Loucy (cell line): ENCODE measurements at regions not wholly inside any gene's neighbourhood (a gene's known extent, or its start where the extent isn't known, plus 50 kb on each side); places are given as distances from the start of the nearest gene placed in this dataset.

Experiments used
- H2AFZ ChIP-seq: fragments of 200-600 bp; sonication (generic); 2 replicates; pipeline ENCODE4 v1.6.0; 2016; ENCODE audit warnings: antibody characterized with exemption, mild to moderate bottlenecking, low read length, moderate library complexity
- H3F3A ChIP-seq: fragments of 200-600 bp; 2 replicates; pipeline ENCODE4 v1.6.0; 2016; ENCODE audit warnings: antibody characterized with exemption, low read depth, mild to moderate bottlenecking
- H3K27me3 ChIP-seq: fragments of 200-600 bp; sonication (generic); 2 replicates; pipeline ENCODE4 v1.6.1; 2014; ENCODE audit warnings: low read length, mild to moderate bottlenecking; ENCODE audit not compliant: insufficient read depth, poor library complexity, severe bottlenecking
- H3K36me3 ChIP-seq: fragments of 200-600 bp; sonication (generic); 2 replicates; pipeline ENCODE4 v1.6.1; 2016; ENCODE audit warnings: low read length; ENCODE audit not compliant: insufficient read depth
- H3K4me1 ChIP-seq: fragments of 200-600 bp; sonication (generic); 2 replicates; pipeline ENCODE4 v1.5.1; 2014; ENCODE audit warnings: low read length, mild to moderate bottlenecking; ENCODE audit not compliant: insufficient read depth, poor library complexity, severe bottlenecking
- H3K4me2 ChIP-seq: fragments of 200-600 bp; sonication (generic); 2 replicates; pipeline ENCODE4 v1.6.0; 2014; ENCODE audit warnings: antibody characterized with exemption, low read length, low read depth, mild to moderate bottlenecking; ENCODE audit not compliant: poor library complexity, severe bottlenecking
- H3K4me3 ChIP-seq: fragments of 200-600 bp; sonication (generic); 2 replicates; pipeline ENCODE4 v1.5.1; 2014; ENCODE audit warnings: low read length, mild to moderate bottlenecking, mixed read lengths; ENCODE audit not compliant: poor library complexity, severe bottlenecking
- H3K79me2 ChIP-seq: fragments of 200-600 bp; sonication (generic); 2 replicates; pipeline ENCODE4 v1.6.1; 2014; ENCODE audit warnings: low read length; ENCODE audit not compliant: insufficient read depth
- H3K9ac ChIP-seq: fragments of 200-600 bp; sonication (generic); 2 replicates; pipeline ENCODE4 v1.6.0; 2014; ENCODE audit warnings: mild to moderate bottlenecking, low read depth, low read length, moderate library complexity; ENCODE audit not compliant: poor library complexity, severe bottlenecking
- H3K9me2 ChIP-seq: fragments of 200-600 bp; sonication (generic); replicated peaks from 2 replicates; pipeline ENCODE4 v1.6.1; 2016; ENCODE audit warnings: low read depth, low read length, mixed read lengths
- H3K9me3 ChIP-seq: fragments of 200-600 bp; sonication (generic); 2 replicates; pipeline ENCODE4 v1.6.1; 2014; ENCODE audit warnings: mild to moderate bottlenecking, antibody characterized with exemption, low read length, low read depth; ENCODE audit not compliant: insufficient read depth
- H4K20me1 ChIP-seq: fragments of 200-600 bp; sonication (generic); 2 replicates; pipeline ENCODE4 v1.6.0; 2014; ENCODE audit warnings: antibody characterized with exemption, low read length, mild to moderate bottlenecking; ENCODE audit not compliant: insufficient read depth, poor library complexity, severe bottlenecking
- EZH2phosphoT487 ChIP-seq: fragments of 200-600 bp; IDR thresholded peaks from 2 replicates; pipeline ENCODE4 v1.6.1; 2018; ENCODE audit warnings: antibody characterized with exemption, mild to moderate bottlenecking, moderate library complexity, borderline replicate concordance
- TF ChIP-seq, protein P1 (sequence below): fragments of 200-600 bp; sonication (generic); conservative IDR thresholded peaks from 2 replicates; pipeline ENCODE4 v1.5.1; 2014; ENCODE audit warnings: mild to moderate bottlenecking, antibody characterized with exemption, low read length

DNA sequence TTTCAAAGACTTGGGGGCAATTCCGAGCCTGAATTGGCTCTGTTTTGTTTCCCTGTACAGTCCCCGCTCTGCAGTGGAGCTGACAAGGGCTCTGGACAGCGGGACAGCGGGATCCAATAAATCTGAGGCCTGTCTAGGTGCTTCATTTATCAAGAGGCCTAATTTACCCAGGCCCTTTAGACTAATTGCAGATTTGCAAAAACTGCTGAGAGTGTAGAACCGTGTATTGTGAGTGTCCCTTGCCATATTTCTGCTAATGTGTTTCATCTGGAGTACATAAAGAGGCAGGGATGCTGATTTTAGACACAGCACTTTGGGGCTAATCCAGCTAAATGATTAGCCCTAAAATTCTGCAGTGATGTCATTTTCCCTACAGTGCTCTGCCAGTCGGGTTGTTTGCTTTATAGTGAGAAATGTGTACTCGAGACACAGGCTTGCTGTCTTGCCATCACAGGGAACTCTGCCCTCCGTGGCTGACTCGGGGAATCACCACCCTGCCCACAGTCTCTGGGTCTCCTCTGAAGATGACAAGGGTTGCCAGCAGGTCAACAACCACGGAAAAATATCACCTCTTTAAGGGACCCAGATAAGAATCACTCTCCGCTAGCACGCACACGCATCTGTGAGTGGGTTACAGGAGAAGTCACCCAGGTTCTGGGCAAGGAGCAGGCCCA, 592.0 kb downstream of the BNC2 start:
- H3K9ac ChIP-seq = no peak overlapping the region

DNA sequence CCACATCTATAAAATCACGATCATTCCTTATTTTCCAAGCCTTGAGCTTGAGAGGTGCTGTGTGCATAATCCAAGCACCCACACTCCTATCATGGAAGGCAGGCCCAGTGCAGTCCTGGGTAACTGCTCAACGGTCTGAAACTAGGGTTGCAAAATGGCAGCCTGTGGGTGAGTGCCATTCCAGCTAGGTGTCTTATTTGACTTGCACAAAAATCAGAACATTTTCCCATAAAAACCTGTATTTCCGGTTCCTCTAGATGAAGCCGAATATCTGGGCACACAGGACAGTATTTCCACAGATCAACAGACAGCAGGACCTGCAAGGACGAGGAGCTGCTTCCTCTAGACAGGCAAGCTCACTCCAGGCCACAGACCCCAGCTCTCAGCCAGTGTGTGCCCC, 588.8 kb downstream of the BNC2 start:
- no peak overlapping the region for H2AFZ ChIP-seq
- H3K36me3 ChIP-seq = no peaks in the 10 kb centered on the region
- no peaks in the 10 kb centered on the region for H3K9me2 ChIP-seq
- TF ChIP-seq, protein P1, sequence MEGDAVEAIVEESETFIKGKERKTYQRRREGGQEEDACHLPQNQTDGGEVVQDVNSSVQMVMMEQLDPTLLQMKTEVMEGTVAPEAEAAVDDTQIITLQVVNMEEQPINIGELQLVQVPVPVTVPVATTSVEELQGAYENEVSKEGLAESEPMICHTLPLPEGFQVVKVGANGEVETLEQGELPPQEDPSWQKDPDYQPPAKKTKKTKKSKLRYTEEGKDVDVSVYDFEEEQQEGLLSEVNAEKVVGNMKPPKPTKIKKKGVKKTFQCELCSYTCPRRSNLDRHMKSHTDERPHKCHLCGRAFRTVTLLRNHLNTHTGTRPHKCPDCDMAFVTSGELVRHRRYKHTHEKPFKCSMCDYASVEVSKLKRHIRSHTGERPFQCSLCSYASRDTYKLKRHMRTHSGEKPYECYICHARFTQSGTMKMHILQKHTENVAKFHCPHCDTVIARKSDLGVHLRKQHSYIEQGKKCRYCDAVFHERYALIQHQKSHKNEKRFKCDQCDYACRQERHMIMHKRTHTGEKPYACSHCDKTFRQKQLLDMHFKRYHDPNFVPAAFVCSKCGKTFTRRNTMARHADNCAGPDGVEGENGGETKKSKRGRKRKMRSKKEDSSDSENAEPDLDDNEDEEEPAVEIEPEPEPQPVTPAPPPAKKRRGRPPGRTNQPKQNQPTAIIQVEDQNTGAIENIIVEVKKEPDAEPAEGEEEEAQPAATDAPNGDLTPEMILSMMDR = no peak
- no peak for TF ChIP-seq EZH2phosphoT487
- no peaks in the 10 kb centered on the region for H3K79me2 ChIP-seq
- H3K9ac ChIP-seq = no peak overlapping the region
- H3K9me3 ChIP-seq = 0 out of 2 replicates have a peak, but pooled peaks cover 2% of the 10 kb centered on the region
- H3K27me3 ChIP-seq = no peaks in the 10 kb centered on the region
- no peaks in the 10 kb centered on the region for H4K20me1 ChIP-seq
- H3K4me3 ChIP-seq = no peak overlapping the region
- H3F3A ChIP-seq = no peaks in the 10 kb centered on the region
- no peaks in the 10 kb centered on the region for H3K4me1 ChIP-seq
- H3K4me2 ChIP-seq = no peak overlapping the region

More for the DNA sequence above, 592.0 kb downstream of the BNC2 start:
- no peaks in the 10 kb centered on the region for H3K9me2 ChIP-seq
- no peak overlapping the region for H3K4me3 ChIP-seq
- no peaks in the 10 kb centered on the region for H3K4me1 ChIP-seq
- H3K4me2 ChIP-seq = no peak overlapping the region
- TF ChIP-seq, protein P1 = no peak
- no peak for TF ChIP-seq EZH2phosphoT487
- no peak overlapping the region for H2AFZ ChIP-seq
- H3K9me3 ChIP-seq = no peaks in the 10 kb centered on the region
- H3K36me3 ChIP-seq = no peaks in the 10 kb centered on the region
- H4K20me1 ChIP-seq = no peaks in the 10 kb centered on the region
- H3F3A ChIP-seq = no peaks in the 10 kb centered on the region
- H3K27me3 ChIP-seq = no peaks in the 10 kb centered on the region
- H3K79me2 ChIP-seq = no peaks in the 10 kb centered on the region

DNA sequence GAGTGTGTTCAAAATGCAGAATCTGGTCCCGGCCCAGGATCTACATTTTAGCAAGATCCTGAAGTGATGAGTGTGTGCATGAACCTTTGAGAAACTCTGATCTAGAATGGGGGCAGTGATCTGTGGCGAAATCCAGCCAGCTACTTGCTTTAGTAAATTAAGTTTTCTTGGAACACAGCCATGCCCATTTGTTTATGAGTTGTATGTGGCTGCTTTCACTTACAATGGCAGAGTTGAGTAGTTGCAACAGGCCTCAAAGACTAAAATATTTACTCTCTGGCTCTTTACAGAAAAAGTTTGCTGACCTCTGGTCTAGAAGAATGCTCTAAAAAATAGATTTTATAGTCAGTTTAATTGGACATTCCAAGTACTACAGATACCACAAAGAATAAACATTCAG, 588.3 kb downstream of the BNC2 start:
- H3K9me2 ChIP-seq = no peaks in the 10 kb centered on the region
- no peak overlapping the region for H3K4me2 ChIP-seq
- H3F3A ChIP-seq = no peaks in the 10 kb centered on the region
- no peak overlapping the region for H3K9ac ChIP-seq
- no peaks in the 10 kb centered on the region for H3K36me3 ChIP-seq
- no peaks in the 10 kb centered on the region for H3K27me3 ChIP-seq
- no peak overlapping the region for H3K4me3 ChIP-seq
- TF ChIP-seq, protein P1 = no peak
- no peak for TF ChIP-seq EZH2phosphoT487
- no peaks in the 10 kb centered on the region for H3K79me2 ChIP-seq
- no peaks in the 10 kb centered on the region for H4K20me1 ChIP-seq
- H3K4me1 ChIP-seq = no peaks in the 10 kb centered on the region
- H3K9me3 ChIP-seq = 0 out of 2 replicates have a peak, but pooled peaks cover 2% of the 10 kb centered on the region
- H2AFZ ChIP-seq = no peak overlapping the region
